ENCODE measurements at regions not wholly inside any gene's neighbourhood (a gene's known extent, or its start where the extent isn't known, plus 50 kb on each side); places are given as distances from the start of the nearest gene placed in this dataset.

DNA sequence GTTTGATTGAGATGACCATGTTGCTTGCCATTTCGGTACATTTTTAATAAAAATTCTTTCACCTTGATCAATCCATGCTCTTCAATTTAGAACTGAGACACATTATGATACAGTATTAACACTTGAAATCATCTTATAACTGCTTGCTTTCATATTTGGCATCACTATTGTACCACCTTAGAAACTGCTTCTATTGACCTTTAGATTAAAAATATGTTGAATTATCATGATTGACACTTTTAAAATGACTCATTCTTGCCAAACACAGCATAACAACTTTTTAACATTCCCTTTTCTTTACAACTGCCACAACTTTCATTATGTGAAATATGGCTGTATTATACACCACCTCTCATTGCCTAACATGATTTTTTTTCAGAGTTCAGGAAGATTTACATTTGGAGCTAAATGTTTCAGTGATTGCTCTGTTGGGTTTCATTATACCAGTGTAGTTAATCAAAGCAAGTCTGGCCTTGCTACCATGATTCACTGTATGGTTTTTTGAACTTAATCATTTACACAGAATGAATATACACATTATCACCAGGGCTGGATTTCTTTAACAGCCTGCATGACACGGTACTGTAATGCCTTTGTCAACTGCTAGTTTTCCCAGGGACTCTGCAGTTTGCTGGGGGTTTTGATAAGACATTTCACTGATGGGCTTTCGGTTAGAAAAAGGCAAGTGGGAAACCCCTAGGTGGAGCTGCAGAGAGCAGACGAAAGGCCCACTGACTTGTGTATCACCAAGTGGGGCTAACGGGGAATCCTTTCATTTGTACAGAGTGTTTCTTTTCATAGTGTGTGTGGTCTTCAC lies 93.6 kb upstream of the TLE4 start:
- intact Hi-C loops (cut with DNase I; ENCODE audit: low total_unique reads): no loop called here
- no peaks in the 10 kb centered on the region for H3K27me3 ChIP-seq
- H3K9me3 ChIP-seq: no peaks in the 10 kb centered on the region
- DNase-seq: peak in 1 of 2 donors; percentile 66
- TF ChIP-seq EP300 (IDR thresholded peaks at IDR 0.05) (no peak), CTCF (IDR thresholded peaks at IDR 0.05) (no peak), POLR2AphosphoS5 (IDR thresholded peaks at IDR 0.05) (no peak), POLR2A (IDR thresholded peaks at IDR 0.05) (no peak)
- 56 to 73% (median 70%) methylated on average over 5 of the region's 5 CpGs for WGBS, 5 donors
- H3K4me3 ChIP-seq: no peak overlapping the region
- H3K36me3 ChIP-seq: no peaks in the 10 kb centered on the region
- no peaks in the 10 kb centered on the region for H3K4me1 ChIP-seq
- H3K27ac ChIP-seq: no peak overlapping the region

DNA sequence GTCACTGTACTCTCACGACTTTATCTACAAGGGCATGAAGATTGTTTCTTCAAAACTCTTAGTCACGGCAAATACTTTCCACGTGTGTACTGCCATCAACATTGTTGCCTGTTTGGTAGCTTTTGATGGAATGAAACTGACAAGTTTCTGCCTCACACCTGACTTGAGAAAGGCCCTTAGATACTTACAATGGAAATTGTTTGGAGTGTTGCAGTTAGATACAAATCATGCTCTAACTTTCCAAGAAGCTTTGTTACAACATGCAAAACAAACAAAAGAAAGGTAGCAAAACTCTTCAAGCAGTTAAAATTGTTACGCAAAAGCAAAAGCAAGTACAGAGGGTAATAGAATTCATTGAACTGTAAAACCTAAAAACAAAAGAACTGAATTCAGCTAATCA lies 91.1 kb upstream of the TLE4 start:
- Histone ChIP-seq H3K4me3 (no peak overlapping the region), H3K4me1 (no peaks in the 10 kb centered on the region), H3K9me3 (no peaks in the 10 kb centered on the region), H3K36me3 (no peaks in the 10 kb centered on the region), H3K27ac (no peak overlapping the region), H3K27me3 (no peaks in the 10 kb centered on the region)
- TF ChIP-seq POLR2AphosphoS5 (IDR thresholded peaks at IDR 0.05) (no peak), CTCF (IDR thresholded peaks at IDR 0.05) (no peak), POLR2A (IDR thresholded peaks at IDR 0.05) (no peak), EP300 (IDR thresholded peaks at IDR 0.05) (no peak)
- intact Hi-C loops (cut with DNase I; ENCODE audit: low total_unique reads): no loop called here
- 81 to 93% (median 82%) methylated on average over 4 of the region's 4 CpGs for WGBS, 5 donors
- no peak for DNase-seq

- Histone ChIP-seq H3K4me1 (no peaks in the 10 kb centered on the region), H3K4me3 (no peak overlapping the region)
- WGBS, 5 donors: 72 to 86% (median 81%) methylated on average over 5 of the region's 5 CpGs
Measured at GRCh38 chr9:79481846-79482477, 89.8 kb upstream of the TLE4 start.

GRCh38 chr9:79485258-79485657 lies 86.5 kb upstream of the TLE4 start:
- 73 to 80% (median 75%) methylated on average over 3 of the region's 3 CpGs for WGBS, 5 donors
- no peaks in the 10 kb centered on the region for H3K36me3 ChIP-seq
- H3K4me1 ChIP-seq: peaks cover 0 to 15% (median 9%) of the 10 kb centered on the region in 4 donors
- no peaks in the 10 kb centered on the region for H3K27me3 ChIP-seq
- no peaks in the 10 kb centered on the region for H3K9me3 ChIP-seq
- TF ChIP-seq EP300 (IDR thresholded peaks at IDR 0.05): no peak
- intact Hi-C loops (cut with DNase I; ENCODE audit: low total_unique reads): no loop called here
- no peak for DNase-seq
- no peak overlapping the region for H3K27ac ChIP-seq
- no peak overlapping the region for H3K4me3 ChIP-seq

More at GRCh38 chr9:79481846-79482477, 89.8 kb upstream of the TLE4 start:
- Histone ChIP-seq H3K36me3 (no peaks in the 10 kb centered on the region), H3K9me3 (no peaks in the 10 kb centered on the region), H3K27ac (no peak overlapping the region), H3K27me3 (no peaks in the 10 kb centered on the region)
- no peak for TF ChIP-seq POLR2A (IDR thresholded peaks at IDR 0.05)
- TF ChIP-seq EP300 (IDR thresholded peaks at IDR 0.05): no peak
- TF ChIP-seq CTCF (IDR thresholded peaks at IDR 0.05): no peak
- TF ChIP-seq POLR2AphosphoS5 (IDR thresholded peaks at IDR 0.05): no peak
- no peak for DNase-seq
- intact Hi-C loops (cut with DNase I; ENCODE audit: low total_unique reads): no loop called here

Data from stomach (tissue), 8 donors.